H9 (cell line): ENCODE measurements at regions not wholly inside any gene's neighbourhood (a gene's known extent, or its start where the extent isn't known, plus 50 kb on each side); places are given as distances from the start of the nearest gene placed in this dataset.

Experiments used
- DNase-seq: peaks from one replicate; pipeline ENCODE4 v3.0.0-alpha.2; 2017
- H2AFZ ChIP-seq: one replicate; pipeline ENCODE4 v1.6.1; 2013; ENCODE audit warnings: mild to moderate bottlenecking, low read length, control low read depth, moderate library complexity
- H2AK5ac ChIP-seq: 2 replicates; pipeline ENCODE4 v1.6.1; 2013; ENCODE audit warnings: low read length, control low read depth, mixed read lengths; ENCODE audit not compliant: insufficient read length
- H2BK120ac ChIP-seq: one replicate; pipeline ENCODE4 v1.6.1; 2013; ENCODE audit warnings: low read depth, mild to moderate bottlenecking, low read length, control low read depth, inconsistent platforms; ENCODE audit not compliant: poor library complexity, severe bottlenecking
- H2BK12ac ChIP-seq: 2 replicates; pipeline ENCODE4 v1.6.1; 2013; ENCODE audit warnings: low read length, control low read depth, mixed read lengths, low read depth; ENCODE audit not compliant: insufficient read length
- H2BK15ac ChIP-seq: 2 replicates; pipeline ENCODE4 v1.6.1; 2013; ENCODE audit warnings: low read depth, low read length, control low read depth
- H2BK20ac ChIP-seq: one replicate; pipeline ENCODE4 v1.6.1; 2013; ENCODE audit warnings: low read depth, mild to moderate bottlenecking, low read length, control low read depth, inconsistent platforms; ENCODE audit not compliant: poor library complexity, severe bottlenecking
- H2BK5ac ChIP-seq: 2 replicates; pipeline ENCODE4 v1.6.1; 2013; ENCODE audit warnings: low read length, control low read depth, mixed read lengths; ENCODE audit not compliant: insufficient read length
- H3K14ac ChIP-seq: 2 replicates; pipeline ENCODE4 v1.6.1; 2013; ENCODE audit warnings: low read length, control low read depth; ENCODE audit not compliant: insufficient read depth
- H3K18ac ChIP-seq: 2 replicates; pipeline ENCODE4 v1.6.1; 2013; ENCODE audit warnings: low read depth, mild to moderate bottlenecking, mixed read lengths, low read length, control low read depth; ENCODE audit not compliant: insufficient read length
- H3K23ac ChIP-seq: 2 replicates; pipeline ENCODE4 v1.6.1; 2013; ENCODE audit warnings: low read length, control low read depth, mixed read lengths, low read depth; ENCODE audit not compliant: insufficient read length
- H3K23me2 ChIP-seq: 2 replicates; pipeline ENCODE4 v1.6.1; 2013; ENCODE audit warnings: low read depth, mild to moderate bottlenecking, mixed read lengths, low read length, control low read depth; ENCODE audit not compliant: insufficient read length, poor library complexity, severe bottlenecking
- H3K27ac ChIP-seq: 2 replicates; pipeline ENCODE4 v1.5.1; 2013; ENCODE audit warnings: low read length, control low read depth, mixed read lengths, low read depth; ENCODE audit not compliant: insufficient read length
- H3K27me3 ChIP-seq: 2 replicates; pipeline ENCODE4 v1.6.1; 2013; ENCODE audit warnings: low read length, control low read depth, inconsistent platforms; ENCODE audit not compliant: insufficient read depth
- H3K4ac ChIP-seq: 2 replicates; pipeline ENCODE4 v1.6.1; 2013; ENCODE audit warnings: low read depth, mild to moderate bottlenecking, control low read depth, inconsistent platforms, low read length, moderate library complexity
- H3K4me1 ChIP-seq: 2 replicates; pipeline ENCODE4 v1.6.1; 2013; ENCODE audit warnings: low read length, control low read depth, inconsistent platforms; ENCODE audit not compliant: insufficient read depth
- H3K4me2 ChIP-seq: 2 replicates; pipeline ENCODE4 v1.6.1; 2013; ENCODE audit warnings: low read length, control low read depth, mixed read lengths; ENCODE audit not compliant: insufficient read length, insufficient read depth
- H3K56ac ChIP-seq: 2 replicates; pipeline ENCODE4 v1.6.1; 2013; ENCODE audit warnings: low read depth, mild to moderate bottlenecking, mixed read lengths, low read length, control low read depth; ENCODE audit not compliant: insufficient read length
- H3K79me1 ChIP-seq: 2 replicates; pipeline ENCODE4 v1.6.1; 2013; ENCODE audit warnings: low read depth, mild to moderate bottlenecking, moderate library complexity, low read length, control low read depth, inconsistent platforms; ENCODE audit not compliant: insufficient read depth, poor library complexity, severe bottlenecking
- H3K79me2 ChIP-seq: 2 replicates; pipeline ENCODE4 v1.6.1; 2013; ENCODE audit warnings: low read length, control low read depth, inconsistent platforms; ENCODE audit not compliant: insufficient read depth
- H3K9ac ChIP-seq: 2 replicates; pipeline ENCODE4 v1.6.1; 2013; ENCODE audit warnings: low read length, control low read depth, mixed read lengths; ENCODE audit not compliant: insufficient read length; ENCODE audit errors: extremely low read depth
- H3K9me3 ChIP-seq: one replicate; pipeline ENCODE4 v1.6.1; 2013; ENCODE audit warnings: low read depth, low read length, inconsistent platforms; ENCODE audit not compliant: control insufficient read depth
- H3T11ph ChIP-seq: one replicate; pipeline ENCODE4 v1.6.1; 2013; ENCODE audit warnings: mild to moderate bottlenecking, low read length, control low read depth, inconsistent platforms
- H4K20me1 ChIP-seq: one replicate; pipeline ENCODE4 v1.6.1; 2013; ENCODE audit not compliant: control insufficient read depth, insufficient read length, insufficient read depth
- H4K5ac ChIP-seq: 2 replicates; pipeline ENCODE4 v1.6.1; 2013; ENCODE audit warnings: low read depth, mild to moderate bottlenecking, mixed read lengths, low read length, control low read depth; ENCODE audit not compliant: insufficient read length
- H4K8ac ChIP-seq: replicated peaks from 2 replicates; pipeline ENCODE4 v1.6.1; 2013; ENCODE audit warnings: low read length, control low read depth, mixed read lengths, low read depth; ENCODE audit not compliant: insufficient read length
- H4K91ac ChIP-seq: 2 replicates; pipeline ENCODE4 v1.6.1; 2013; ENCODE audit warnings: low read depth, mild to moderate bottlenecking, moderate library complexity, mixed read lengths, low read length, control low read depth; ENCODE audit not compliant: insufficient read length
- H3K27ac Mint-ChIP-seq, 3 experiments: 2 replicates in 2 of 3; 3 replicates in 1 of 3; pipeline ENCODE4 v1.8.0; 2020 to 2021; ENCODE audit warnings: mixed read lengths in 3 of 3, mild to moderate bottlenecking in 1 of 3, moderate library complexity in 1 of 3
- H3K27me3 Mint-ChIP-seq: 2 replicates; pipeline ENCODE4 v1.8.0; 2021; ENCODE audit warnings: low read depth, mild to moderate bottlenecking, moderate library complexity, mixed read lengths
- H3K36me3 Mint-ChIP-seq, 3 experiments: 2 replicates in 2 of 3; 3 replicates in 1 of 3; pipeline ENCODE4 v1.8.0; 2020 to 2021; ENCODE audit warnings: low read depth in 3 of 3, mixed read lengths in 3 of 3; ENCODE audit not compliant: insufficient read depth in 1 of 3
- H3K4me1 Mint-ChIP-seq, 2 experiments: 2 replicates each; pipeline ENCODE4 v1.8.0; 2020; ENCODE audit warnings: mixed read lengths in 2 of 2
- H3K4me3 Mint-ChIP-seq, 2 experiments: 2 replicates in 1 of 2; 3 replicates in 1 of 2; pipeline ENCODE4 v1.8.0; 2020 to 2021; ENCODE audit warnings: mild to moderate bottlenecking in 2 of 2, mixed read lengths in 2 of 2, moderate library complexity in 1 of 2
- H3K9me3 Mint-ChIP-seq, 2 experiments: 2 replicates in 1 of 2; 3 replicates in 1 of 2; pipeline ENCODE4 v1.8.0; 2020; ENCODE audit warnings: mild to moderate bottlenecking in 2 of 2, mixed read lengths in 2 of 2, moderate library complexity in 1 of 2
- WGBS: extraction: QIAGEN DNeasy Blood & Tissue Kit; methylation state at CpG from one replicate; pipeline ENCODE4 v1.1.7; 2013; ENCODE audit warnings: missing lambda C conversion rate, low lambda C conversion rate, mixed read lengths; ENCODE audit not compliant: insufficient read length; ENCODE audit errors: extremely low coverage; 5-methylcytosine and 5-hydroxymethylcytosine counted together
- TF ChIP-seq, protein P1 (sequence below): fragments of 200-600 bp; sonication (generic); conservative IDR thresholded peaks from 3 replicates; pipeline ENCODE4 v1.8.0; 2021; ENCODE audit warnings: antibody characterized with exemption, mild to moderate bottlenecking

DNA sequence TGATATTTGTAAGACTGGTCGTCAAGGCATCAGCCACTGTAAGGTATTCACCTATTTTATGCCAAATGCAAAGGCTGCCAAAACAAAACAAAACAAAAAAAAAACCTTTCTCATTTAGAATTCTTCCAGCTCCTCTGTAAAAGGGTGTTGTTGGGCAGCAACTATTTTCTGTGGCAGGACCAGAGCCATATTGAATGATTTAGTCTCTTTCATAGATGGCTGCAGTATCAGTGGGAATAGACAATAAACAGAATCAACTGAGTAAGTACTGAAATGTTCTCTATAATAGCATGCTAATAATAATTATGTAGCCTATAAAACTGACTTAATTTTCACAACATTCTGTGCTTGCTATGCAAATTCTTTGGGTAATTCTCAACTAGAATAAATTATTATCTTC lies 389.7 kb upstream of the PABPC4L start:
- no peak overlapping the region for H3K4ac ChIP-seq
- no peak overlapping the region for H3K18ac ChIP-seq
- Mint-ChIP-seq H3K27me3 (no peaks in the 10 kb centered on the region), H3K4me3 (no peak overlapping the region), H3K4me1 (peaks cover 0 to under 1% of the 10 kb centered on the region in 2 experiments; a peak in 2 of 4 replicates), H3K9me3 (peaks cover 0 to 2% of the 10 kb centered on the region in 2 experiments; a peak in 1 of 5 replicates), H3K27ac (peak overlapping the region in 1 of 3 experiments; percentile 29; a peak in 1 of 7 replicates), H3K36me3 (no peaks in the 10 kb centered on the region)
- H3K9me3 ChIP-seq = no peaks in the 10 kb centered on the region
- TF ChIP-seq, protein P1, sequence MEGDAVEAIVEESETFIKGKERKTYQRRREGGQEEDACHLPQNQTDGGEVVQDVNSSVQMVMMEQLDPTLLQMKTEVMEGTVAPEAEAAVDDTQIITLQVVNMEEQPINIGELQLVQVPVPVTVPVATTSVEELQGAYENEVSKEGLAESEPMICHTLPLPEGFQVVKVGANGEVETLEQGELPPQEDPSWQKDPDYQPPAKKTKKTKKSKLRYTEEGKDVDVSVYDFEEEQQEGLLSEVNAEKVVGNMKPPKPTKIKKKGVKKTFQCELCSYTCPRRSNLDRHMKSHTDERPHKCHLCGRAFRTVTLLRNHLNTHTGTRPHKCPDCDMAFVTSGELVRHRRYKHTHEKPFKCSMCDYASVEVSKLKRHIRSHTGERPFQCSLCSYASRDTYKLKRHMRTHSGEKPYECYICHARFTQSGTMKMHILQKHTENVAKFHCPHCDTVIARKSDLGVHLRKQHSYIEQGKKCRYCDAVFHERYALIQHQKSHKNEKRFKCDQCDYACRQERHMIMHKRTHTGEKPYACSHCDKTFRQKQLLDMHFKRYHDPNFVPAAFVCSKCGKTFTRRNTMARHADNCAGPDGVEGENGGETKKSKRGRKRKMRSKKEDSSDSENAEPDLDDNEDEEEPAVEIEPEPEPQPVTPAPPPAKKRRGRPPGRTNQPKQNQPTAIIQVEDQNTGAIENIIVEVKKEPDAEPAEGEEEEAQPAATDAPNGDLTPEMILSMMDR = no peak
- H3K9ac ChIP-seq = no peak overlapping the region
- H3K4me1 ChIP-seq = no peaks in the 10 kb centered on the region
- no peak overlapping the region for H3T11ph ChIP-seq
- no peaks in the 10 kb centered on the region for H3K27me3 ChIP-seq
- no peak overlapping the region for H2BK12ac ChIP-seq
- no peak overlapping the region for H2AK5ac ChIP-seq
- no peak overlapping the region for H3K23ac ChIP-seq
- no peak overlapping the region for H3K14ac ChIP-seq
- no peak for DNase-seq
- no peak overlapping the region for H2BK15ac ChIP-seq
- H3K79me1 ChIP-seq = no peaks in the 10 kb centered on the region
- H4K5ac ChIP-seq = no peak overlapping the region
- no peak overlapping the region for H2BK5ac ChIP-seq
- H2BK120ac ChIP-seq = no peak overlapping the region
- H2BK20ac ChIP-seq = no peak overlapping the region
- no peak overlapping the region for H3K4me2 ChIP-seq
- H2AFZ ChIP-seq = no peak overlapping the region
- H4K8ac ChIP-seq = no peak overlapping the region
- H3K27ac ChIP-seq = no peak overlapping the region
- WGBS = no CpG with 5 or more reads among the region's 1 CpG
- no peak overlapping the region for H3K56ac ChIP-seq
- H3K23me2 ChIP-seq = no peaks in the 10 kb centered on the region
- no peaks in the 10 kb centered on the region for H3K79me2 ChIP-seq
- H4K20me1 ChIP-seq = no peaks in the 10 kb centered on the region
- H4K91ac ChIP-seq = no peak overlapping the region
